NCI-H2227 (cell line): ENCODE measurements at regions not wholly inside any gene's neighbourhood (a gene's known extent, or its start where the extent isn't known, plus 50 kb on each side); places are given as distances from the start of the nearest gene placed in this dataset.

Source experiments
- DNase-seq: peaks from one replicate; lab custom pipeline; 2025; ENCODE audit not compliant: unreplicated experiment; lab: John Stamatoyannopoulos, UW

DNA sequence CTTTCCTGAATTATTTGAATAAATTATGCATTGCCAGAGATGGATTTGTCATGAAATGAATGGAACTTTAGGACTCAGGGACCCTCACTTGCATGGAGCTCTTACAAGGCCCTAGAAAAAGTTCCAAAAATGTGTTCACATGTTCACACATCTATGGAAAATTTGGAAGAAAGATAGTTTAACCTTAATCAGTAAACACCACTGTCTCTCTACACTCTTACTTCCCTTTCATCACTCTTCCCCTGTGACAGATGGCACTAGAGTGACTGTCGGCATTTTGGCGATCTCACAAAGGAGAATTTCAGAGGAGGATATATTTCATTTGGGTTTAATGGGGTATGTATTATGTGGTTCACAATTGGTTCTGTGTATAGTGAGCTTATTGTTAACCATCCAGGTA is 600.8 kb downstream of the IGSF11 start:
- no peak for DNase-seq

DNA sequence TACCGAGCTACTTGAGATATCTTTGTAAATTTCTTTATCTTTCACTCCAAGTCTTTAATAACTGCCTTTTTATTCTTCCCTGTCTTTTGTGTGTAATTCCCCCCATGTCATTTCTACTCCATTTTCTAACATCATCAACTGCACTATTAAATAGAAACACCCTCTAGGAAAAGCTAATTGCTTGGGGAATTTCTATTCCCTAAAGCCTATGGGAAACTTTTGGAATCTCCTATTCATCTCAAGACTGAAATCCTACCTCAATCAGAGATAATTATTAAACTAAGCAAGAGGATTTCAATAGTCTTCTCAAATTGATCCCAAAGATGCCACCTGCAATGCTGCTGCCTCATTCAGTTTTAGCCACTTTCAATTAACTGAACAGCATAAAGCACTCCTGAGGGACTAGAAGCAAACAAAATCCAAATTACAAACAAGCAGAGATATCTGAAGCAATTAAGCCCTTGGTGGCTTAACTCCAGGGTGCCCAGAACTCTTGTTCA is 598.7 kb downstream of the IGSF11 start:
- DNase-seq, result no peak

DNA sequence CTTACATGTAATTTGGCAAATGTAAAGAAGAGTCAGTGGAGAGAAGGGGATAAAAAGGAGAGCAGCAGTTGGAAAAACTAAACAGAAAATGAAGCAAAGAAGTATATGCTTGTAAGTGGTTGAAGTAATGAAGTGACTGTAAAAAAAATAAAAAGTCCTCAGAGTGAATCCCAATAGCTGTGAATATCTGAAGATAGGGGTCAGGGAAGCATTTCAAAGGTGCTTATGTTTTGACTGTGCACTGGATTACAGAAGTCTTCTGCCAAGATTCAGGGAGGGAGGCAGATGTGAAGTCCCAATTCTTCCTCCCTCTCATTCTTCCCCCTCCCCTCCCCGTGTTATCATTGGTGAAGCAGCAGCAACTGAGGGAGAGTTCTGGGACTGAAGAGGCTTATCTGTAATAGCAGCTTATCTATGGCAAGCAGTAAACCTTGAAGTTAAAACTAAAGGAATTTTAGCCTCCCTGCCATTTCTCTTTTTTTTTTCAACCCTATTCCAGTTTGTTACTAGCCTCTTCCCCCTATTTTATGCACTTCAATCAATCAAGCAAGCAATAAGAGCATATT is 597.9 kb downstream of the IGSF11 start:
- DNase-seq, result no peak

DNA sequence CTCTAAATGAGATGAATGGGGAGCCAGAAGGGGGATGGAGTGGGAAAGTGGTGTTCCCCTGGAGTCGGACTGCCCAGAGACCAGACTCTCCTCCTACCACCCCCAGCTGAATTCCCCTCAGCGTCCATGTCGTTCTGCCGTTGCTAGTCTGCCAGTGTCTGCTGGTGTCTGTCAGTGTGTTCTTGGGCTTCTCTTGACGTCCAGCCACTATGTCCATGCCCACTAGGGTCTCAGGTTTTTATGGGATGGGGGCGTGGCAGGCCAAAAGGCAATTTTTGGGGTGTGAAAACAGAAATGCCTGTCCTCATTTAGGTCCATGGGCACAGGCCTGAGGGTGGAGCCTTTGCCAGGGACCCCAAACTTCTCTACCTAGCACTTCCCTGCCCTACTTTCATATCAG is 589.6 kb downstream of the IGSF11 start:
- no peak for DNase-seq

DNA sequence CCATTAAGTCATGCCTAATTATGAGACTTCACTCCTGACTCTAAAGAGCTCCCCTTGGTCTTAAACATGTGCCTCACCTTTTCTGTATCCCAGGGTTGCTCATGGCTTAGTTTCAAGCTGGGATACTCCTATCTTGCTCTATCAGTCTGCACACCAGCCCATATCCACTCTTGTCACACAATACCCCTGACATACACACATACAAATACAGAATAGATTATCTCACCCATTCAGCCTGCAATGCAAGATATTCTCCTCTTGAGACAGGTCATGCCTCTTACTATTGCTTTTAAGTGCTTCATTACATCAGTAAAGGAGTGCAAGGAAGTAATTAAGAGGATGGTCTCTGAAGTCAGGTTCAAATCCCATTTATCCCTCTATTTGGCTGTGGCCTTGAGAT is 587.3 kb downstream of the IGSF11 start:
- DNase-seq, result no peak

DNA sequence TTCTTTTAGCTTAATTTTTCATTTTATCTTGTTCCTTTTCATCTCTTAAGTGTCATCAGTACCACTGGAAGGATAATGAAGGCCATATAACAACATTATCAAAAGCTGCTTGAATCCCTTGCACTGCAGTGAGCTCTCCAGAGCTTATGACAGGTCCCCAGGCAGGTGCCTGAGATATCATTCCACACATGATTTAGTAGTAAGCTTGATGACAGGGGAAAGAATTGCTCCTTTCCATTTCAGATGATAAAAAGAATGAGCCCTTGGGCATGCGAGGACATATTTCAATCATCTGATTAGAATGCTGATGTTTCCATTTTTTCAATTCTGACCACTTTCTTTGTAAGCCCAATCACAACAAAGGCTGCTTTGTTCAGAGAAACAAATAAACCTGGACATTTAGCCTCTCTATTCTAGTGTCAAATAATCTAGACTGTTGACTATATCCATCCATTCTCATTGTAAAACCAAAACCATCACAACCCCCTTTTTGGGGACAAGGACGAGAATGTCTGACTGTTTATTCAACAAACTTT is 567.8 kb downstream of the IGSF11 start:
- no peak for DNase-seq

DNA sequence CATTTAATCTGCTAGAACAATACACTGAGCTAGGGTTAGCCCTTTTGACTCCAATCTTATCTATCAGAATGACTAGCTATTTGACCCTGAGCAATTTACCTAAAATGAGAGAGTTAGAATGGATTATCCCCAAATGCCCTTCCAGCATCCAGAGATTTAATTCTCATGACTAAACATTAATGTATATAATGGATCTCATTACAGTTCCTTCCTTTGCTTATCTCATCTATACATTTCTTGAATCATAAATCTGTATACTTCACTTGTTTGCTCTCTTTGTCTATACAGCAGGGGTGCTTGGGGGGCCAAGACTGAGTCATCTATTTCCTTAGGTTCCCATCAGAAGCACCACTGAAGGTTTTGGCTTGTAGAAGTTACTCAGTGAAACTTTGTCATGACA is 565.8 kb downstream of the IGSF11 start:
- DNase-seq, result no peak

DNA sequence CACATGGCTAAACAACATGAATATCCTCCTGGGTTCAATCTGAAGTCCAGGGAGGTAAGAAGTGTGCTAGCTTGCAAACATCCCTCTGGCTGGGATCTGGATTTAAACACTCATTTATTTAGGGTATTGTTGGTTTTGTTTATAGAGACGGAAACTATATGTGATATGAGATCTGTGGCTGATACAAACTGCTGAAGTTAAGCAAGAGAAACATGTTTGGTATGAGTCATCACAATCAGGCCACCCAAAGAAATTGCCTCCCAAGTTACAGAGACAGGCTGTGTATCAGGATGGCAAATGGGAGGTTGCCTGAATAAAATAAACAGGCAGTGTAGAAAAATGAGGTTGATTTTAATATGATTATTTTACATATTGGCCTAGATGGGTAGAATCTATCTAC is 562.1 kb downstream of the IGSF11 start:
- DNase-seq, result no peak

DNA sequence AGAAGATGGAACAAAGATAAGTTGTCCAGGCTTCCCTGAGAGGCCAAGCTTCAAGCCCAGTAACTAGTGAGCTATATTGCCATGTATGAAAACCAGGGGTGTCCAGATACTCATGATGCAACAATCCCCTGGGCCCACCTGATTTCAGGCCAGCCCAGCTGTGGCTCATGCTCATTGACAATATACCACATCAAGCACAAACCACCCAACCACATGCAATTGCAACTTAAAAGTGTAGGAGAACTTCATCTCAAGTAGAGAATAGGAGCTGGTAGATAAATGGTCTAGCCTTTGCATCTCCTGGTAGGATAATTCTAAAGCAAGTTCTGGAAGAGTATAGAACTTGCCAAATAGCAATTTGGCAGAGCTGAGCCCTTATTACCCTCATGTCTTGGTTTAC is 561.3 kb downstream of the IGSF11 start:
- no peak for DNase-seq

DNA sequence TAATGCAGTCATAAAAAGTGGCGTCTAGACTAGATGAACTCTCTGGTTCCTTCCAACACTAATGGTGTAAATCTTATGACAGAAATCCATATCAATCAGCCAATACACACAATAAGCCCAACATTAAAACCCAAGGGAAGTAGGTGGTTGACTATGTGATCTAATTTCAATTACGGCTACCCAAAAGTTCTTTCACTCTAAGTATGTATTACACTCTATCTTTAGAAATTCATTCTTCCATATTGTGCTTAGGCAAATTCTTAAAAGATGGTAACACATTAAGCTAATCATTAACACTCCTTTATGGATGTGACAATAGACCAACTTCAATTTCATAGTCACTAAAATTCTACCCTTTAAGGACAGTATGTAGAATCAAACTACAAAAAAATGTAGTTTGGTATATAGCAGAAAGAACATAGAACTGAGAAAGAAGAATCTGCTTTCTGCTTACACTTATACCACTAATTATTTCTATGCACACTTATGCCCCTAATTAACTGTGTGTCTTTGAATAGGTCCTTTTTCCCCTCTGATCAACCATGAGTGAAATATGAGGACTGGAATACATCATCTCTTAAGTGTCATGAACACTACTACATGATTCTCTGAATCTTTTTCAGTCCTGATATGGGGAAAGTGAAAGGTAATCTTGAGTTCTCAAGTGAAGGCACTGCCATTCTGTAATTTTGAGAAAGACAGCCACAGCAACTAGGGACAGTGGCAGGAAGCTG is 557.6 kb downstream of the IGSF11 start:
- DNase-seq, result no peak

DNA sequence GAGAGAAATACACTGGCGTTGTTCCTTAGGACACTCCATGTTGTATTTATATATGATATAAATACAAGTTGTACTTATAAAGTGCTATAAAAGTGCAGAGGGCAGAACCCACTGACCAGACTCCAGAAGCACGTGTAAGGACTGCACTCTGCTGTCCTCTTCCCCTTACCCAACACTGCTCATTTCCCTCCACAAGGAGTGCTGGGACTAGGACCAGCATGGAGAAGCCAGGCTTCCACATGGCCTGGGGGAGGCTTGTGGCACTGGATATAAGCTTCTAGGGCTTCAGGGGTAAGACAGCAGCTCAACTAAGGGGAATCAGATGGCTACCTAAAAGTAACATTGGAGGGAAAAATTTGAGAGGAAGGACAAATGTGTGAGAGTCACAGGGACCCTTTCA is 556.9 kb downstream of the IGSF11 start:
- no peak for DNase-seq

DNA sequence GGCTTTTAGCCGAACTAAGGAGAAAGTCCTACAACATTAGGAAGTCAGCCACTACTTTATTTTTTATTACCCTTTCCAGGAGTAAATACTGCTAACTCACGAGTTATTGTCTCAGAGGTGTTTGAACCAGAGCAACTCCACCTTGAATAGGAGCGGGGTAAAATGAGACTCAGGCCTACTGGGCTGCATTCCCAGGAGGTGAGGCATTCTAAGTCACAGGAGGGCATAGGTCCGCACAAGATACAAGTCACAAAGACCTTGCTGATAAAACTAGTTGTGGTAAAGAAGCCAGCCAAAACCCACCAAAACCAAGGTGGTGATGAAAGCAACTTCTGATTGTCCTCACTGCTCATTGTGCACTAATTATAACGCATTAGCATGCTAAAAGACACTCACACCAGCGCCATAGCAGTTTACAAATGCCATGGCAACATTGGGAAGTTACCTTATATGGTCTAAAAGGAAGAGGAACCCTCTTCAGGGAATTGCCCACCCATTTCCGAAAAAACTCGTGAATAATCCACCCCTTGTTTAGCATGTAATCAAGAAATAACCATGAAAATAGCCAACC is 555.9 kb downstream of the IGSF11 start:
- no peak for DNase-seq

DNA sequence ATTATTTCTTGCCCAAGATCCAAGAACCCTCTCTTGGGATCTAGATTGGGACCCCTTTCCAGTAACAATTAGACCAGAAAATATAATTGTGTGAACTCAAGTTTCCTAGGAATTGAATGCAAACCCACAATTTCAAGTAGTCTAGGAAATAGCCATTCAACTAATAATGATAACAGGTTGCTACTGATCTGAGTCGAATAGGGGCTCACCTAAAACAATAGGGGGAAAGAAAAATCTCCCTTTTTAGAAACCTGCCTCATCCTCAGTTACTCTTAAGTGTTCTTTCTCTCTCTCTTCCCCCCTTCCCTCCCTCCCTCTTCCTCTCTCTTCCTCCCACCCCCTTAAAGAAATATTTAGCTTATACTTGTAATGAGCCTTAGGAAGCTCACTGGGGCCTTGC is 555.3 kb downstream of the IGSF11 start:
- no peak for DNase-seq

DNA sequence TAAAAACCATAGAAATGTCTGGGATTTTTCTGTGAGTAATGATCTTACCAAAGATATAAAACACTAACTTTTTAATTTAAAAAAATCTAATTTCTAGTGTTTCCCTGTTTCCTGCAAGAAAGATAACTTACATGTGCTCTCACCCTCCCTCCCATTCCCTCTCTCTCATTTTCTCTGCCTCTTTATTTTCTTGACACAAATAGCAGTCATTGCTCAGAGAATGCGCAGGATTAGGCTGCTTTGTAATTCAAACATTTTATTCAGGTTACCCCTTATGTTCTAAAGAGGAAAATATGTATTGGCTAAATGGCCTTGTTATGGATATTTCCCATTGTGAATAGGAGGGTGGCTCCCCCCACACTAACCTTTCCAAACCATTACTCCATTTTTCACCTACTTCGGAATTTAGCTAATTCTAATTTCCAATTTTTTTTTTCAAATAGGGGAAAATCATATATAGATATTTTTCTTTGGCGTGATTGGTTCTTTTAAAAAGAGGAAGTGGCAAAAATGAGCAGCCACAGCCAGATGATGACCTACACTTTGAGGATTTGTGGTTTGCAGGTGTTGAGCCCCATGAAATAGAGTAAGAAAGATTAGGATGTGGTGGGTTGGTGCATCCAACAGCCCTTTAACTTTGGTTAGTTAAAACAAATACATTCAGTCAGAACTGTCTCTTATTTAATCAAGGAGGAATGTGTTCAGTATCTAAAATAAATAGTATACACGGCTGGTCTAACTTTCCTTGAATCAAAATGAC is 554.4 kb downstream of the IGSF11 start:
- DNase-seq, result no peak

DNA sequence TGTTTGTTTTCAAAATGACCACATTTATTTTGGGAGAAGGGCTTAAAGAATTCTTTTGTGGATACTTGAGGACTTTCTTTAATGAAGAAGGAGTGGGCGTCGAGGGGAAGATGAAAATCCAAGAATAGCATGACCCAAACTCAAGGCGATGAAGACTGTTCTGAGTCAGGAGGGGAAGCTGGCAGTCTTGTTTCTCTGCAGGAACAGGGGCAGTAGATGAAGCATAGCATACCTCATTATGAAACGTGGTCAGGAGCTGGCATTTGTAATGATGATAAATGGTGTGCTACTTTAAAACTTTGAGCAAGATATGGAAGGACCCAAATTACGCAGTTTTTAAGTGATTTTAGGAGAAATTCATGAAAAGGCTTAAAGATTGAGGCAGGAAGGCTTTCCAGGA is 549.0 kb downstream of the IGSF11 start:
- DNase-seq, result no peak

DNA sequence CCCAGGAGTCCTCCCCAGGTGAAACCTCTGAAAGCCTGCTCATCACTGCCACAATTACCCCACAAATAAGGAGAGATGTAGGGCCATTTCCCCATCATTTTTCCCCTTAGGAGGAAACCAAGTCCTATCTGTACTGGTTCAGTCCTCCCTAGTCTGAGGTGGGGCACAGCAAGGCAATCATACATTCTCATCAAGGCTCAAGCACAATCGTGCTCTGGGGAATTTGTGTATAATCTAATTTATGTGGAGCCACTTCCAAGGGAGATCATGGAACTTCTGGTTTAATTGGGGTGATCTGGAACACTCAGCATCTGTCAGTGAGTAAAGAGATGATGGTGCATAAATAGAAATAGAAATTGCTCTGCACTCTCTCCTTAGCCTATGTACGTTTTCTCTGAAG is 546.9 kb downstream of the IGSF11 start:
- no peak for DNase-seq

DNA sequence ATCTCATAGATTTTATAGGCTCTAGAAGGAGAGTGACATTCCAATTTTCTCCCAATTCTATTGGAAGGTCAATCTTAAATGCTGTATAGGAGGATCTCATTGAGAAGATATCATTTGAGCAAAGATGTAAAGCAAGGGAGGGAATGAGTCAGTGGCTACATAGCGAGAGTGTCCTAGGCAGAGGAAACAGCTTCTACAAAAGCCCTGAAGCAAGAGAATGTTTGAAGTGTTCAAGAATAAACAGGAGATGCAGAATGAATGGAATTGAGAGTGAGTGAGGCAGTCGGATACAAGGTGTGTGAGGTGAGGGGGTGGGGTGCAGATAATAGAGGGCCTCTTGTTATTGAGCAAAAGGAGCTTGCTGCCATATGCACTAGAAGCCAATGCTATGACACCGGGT is 545.9 kb downstream of the IGSF11 start:
- DNase-seq, result no peak

DNA sequence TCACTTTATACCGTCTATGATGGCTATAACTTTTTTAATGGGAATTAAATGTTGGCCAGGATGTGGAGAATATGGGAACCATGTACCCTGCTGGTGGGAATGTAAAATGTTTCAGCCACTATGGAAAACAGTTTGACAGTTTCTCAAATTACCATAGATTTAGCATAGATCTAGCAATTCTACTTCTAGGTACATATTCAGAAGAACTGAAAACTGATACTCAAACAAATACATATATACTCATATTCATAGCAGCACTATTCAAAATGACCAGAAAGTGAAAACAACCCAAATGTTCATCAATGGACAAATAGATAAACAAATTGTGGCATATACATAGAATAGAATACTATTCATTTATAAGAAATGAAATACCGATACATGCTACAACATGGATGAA is 539.4 kb downstream of the IGSF11 start:
- no peak for DNase-seq

DNA sequence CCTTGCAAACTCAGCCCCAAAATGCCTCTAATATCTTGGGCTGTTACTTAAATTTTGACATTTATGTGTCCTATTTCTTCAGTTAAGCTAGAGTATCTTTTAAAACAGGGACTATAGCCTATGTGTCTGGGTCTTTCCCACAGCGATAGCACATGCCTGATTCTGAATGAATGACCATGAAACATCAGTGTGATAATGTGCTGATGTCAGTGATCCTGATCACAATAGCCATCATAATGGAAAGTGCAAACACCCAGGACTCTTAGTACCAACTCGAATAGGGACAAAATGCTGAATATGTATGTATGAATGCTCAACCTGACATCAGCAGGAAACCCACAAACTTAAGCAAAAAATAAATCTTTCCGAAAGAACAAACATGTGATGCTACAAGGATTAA is 537.4 kb downstream of the IGSF11 start:
- no peak for DNase-seq

DNA sequence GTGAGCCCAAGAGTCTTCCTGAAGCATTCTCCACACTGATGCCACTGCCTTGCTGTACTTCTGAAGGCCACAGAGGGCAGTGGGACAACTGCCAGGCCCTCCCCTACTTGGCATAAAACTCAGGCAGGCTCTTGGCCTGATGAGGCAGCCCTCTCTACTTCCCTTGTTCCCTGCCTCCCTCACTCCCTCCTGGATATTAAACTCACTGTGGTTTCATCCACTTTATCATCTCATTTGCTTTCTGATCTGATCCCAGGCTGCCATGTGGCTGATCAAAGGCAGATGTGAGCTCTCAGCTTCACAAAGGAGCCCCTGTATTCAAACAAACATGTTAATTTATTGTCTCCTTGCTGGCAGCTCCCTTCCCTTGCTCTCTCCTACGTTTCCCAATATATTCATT is 533.5 kb downstream of the IGSF11 start:
- DNase-seq, result no peak

DNA sequence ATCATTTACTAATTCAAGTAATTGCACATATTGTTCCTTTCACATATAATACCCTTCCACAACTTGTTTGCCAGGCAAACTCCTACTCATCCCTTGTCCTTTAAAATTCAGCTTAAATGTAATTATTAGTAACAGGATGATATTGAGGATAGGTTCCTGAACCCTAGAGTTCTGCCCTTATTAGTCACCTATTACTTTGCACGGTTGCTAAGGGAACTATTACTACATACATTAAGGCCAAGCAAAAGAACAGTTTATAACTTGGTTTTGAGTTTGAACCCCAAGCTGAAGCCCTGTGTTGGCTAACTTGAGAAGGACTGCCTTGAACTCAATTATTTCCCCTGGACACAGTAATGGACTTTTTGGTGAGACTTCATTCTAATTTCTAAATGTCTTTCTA is 529.7 kb downstream of the IGSF11 start:
- DNase-seq, result no peak

DNA sequence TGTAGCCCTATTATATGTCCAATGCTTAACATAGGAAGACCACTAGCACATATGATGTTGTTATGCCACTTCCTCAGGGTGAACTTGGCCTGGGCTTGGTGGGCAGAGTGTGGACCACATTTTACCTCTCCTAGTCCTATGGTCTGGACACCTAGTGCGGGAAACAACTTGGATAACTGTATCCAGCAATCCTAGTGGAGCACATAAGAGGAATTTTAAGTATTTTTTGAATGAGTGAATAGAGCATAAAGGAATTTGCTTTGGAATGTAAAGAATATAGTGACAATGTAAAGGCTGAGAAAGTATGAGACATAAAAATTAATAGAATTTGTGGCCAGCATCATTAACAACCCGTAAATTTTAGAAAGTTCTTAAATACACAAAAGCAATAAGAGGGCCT is 528.9 kb downstream of the IGSF11 start:
- DNase-seq, result no peak
